ENCODE measurements at regions not wholly inside any gene's neighbourhood (a gene's known extent, or its start where the extent isn't known, plus 50 kb on each side); places are given as distances from the start of the nearest gene placed in this dataset.

DNA sequence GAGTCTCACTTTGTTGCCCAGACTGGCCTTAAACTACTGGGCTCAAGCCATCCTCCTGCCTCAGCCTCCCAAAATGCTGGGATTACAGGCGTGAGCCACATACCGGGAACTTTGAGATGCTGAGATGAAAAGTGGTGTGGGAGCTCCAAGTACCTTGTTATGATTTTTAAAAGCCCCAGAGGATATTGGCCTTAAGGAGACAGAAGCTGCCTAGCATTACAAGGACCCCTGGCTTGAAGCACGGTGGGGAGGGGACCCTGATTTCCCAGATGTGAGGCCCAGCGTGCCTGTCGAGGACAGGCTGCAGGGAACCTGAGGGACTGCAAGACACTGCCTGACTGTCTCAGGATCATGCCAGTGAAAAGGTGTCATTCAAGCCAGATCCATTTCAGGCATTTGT lies 75.3 kb upstream of the TIAM2 start:
- H3K27me3 Mint-ChIP-seq (ENCODE audit: low read depth), result no peaks in the 10 kb centered on the region
- no peaks in the 10 kb centered on the region for H3K36me3 Mint-ChIP-seq (ENCODE audit: low read depth)
- no peak overlapping the region for H3K4me3 Mint-ChIP-seq (ENCODE audit: unreplicated experiment)
- no peaks in the 10 kb centered on the region for H3K4me1 Mint-ChIP-seq (ENCODE audit: low read depth)
- TF ChIP-seq CTCF (IDR thresholded peaks at IDR 0.05), result no peak
- DNase-seq (ENCODE audit: low spot score), result no peak
- H3K9me3 Mint-ChIP-seq (ENCODE audit: low read depth), result no peaks in the 10 kb centered on the region
- H3K27ac Mint-ChIP-seq (ENCODE audit: unreplicated experiment), result no peak overlapping the region

DNA sequence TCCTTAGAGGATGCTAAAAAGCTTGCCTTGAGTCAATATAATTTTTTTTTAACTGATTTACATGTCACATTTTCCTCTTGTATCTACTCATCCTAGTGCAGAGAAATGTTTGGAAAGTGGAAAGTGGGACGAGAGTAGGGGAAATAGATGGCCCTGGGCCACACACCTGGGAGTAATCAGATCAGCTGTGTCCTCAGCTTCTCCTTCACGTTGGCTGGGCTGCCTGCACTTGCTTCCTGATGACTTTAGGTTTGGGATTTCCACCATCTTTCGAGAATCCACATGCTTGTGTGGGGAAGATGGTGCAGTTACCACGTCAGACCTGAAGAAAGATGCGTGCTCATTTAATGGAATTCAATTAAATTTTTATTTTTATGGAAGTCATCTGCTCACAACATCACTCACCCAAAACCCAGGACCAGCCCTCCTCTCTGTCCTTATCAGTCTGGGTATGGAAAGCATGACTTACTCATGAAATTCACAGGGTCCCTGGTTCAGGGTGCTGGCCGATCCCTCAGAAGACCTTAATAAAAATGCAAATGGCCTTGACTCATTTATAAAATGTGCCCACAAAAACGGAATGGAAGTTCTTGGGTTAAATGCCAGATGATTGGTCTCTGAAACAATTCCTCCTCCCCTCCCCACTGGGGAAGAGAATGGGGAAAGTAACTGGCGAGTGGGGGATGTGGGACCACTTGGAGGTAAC lies 74.5 kb upstream of the TIAM2 start:
- no peak for DNase-seq (ENCODE audit: low spot score)
- Mint-ChIP-seq H3K4me1 (ENCODE audit: low read depth) (no peaks in the 10 kb centered on the region), H3K27me3 (ENCODE audit: low read depth) (no peaks in the 10 kb centered on the region), H3K9me3 (ENCODE audit: low read depth) (no peaks in the 10 kb centered on the region), H3K4me3 (ENCODE audit: unreplicated experiment) (no peak overlapping the region), H3K27ac (ENCODE audit: unreplicated experiment) (no peak overlapping the region), H3K36me3 (ENCODE audit: low read depth) (no peaks in the 10 kb centered on the region)
- no peak for TF ChIP-seq CTCF (IDR thresholded peaks at IDR 0.05)

GRCh38 chr6:154921482-154921881 lies 73.6 kb upstream of the TIAM2 start:
- no peak for DNase-seq (ENCODE audit: low spot score)
- no peak for TF ChIP-seq CTCF (IDR thresholded peaks at IDR 0.05)
- H3K36me3 Mint-ChIP-seq (ENCODE audit: low read depth), result no peaks in the 10 kb centered on the region
- no peak overlapping the region for H3K4me3 Mint-ChIP-seq (ENCODE audit: unreplicated experiment)
- H3K27ac Mint-ChIP-seq (ENCODE audit: unreplicated experiment), result no peak overlapping the region
- no peaks in the 10 kb centered on the region for H3K4me1 Mint-ChIP-seq (ENCODE audit: low read depth)
- H3K27me3 Mint-ChIP-seq (ENCODE audit: low read depth), result no peaks in the 10 kb centered on the region
- no peaks in the 10 kb centered on the region for H3K9me3 Mint-ChIP-seq (ENCODE audit: low read depth)

DNA sequence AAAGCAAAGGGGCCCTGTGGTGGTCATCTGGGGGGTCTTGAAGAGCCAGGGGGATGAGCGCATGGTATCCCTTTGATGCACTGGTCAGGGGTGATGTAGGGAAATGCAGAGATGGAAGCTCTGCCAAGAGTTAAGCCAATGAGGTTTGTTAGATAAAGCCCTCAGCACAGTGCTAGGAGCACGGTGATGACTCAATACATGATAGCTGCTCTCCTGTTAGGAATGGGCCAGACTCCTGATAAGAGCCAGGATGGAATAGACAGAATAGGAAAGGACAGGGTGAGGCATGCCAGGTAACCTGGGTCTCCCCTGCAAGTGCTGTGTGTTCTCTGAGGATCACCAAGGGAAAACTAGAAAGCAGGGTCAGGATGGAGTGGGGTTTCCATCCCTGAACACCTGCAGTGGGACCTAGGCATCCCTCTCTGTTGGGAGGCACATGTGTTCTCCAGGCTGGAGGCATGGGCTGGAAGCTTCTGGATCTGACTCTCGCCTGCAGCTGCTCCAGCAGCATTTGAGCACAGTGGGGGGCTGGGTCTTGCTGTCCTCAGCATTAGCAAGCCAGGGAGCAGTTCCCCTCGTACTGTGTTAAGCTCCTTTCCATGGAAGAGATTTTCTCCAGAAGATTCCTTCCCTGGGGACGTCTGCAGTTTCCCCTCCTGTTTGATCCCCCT lies 71.8 kb upstream of the TIAM2 start:
- TF ChIP-seq CTCF (IDR thresholded peaks at IDR 0.05), result no peak
- H3K4me3 Mint-ChIP-seq (ENCODE audit: unreplicated experiment), result no peak overlapping the region
- H3K27me3 Mint-ChIP-seq (ENCODE audit: low read depth), result no peaks in the 10 kb centered on the region
- DNase-seq (ENCODE audit: low spot score), result no peak
- no peaks in the 10 kb centered on the region for H3K9me3 Mint-ChIP-seq (ENCODE audit: low read depth)
- no peaks in the 10 kb centered on the region for H3K36me3 Mint-ChIP-seq (ENCODE audit: low read depth)
- H3K27ac Mint-ChIP-seq (ENCODE audit: unreplicated experiment), result no peak overlapping the region
- peaks cover under 1% of the 10 kb centered on the region for H3K4me1 Mint-ChIP-seq (ENCODE audit: low read depth)

GRCh38 chr6:154925130-154925529 lies 70.0 kb upstream of the TIAM2 start:
- no peak for DNase-seq (ENCODE audit: low spot score)
- H3K27me3 Mint-ChIP-seq (ENCODE audit: low read depth), result no peaks in the 10 kb centered on the region
- no peaks in the 10 kb centered on the region for H3K9me3 Mint-ChIP-seq (ENCODE audit: low read depth)
- peaks cover 5% of the 10 kb centered on the region for H3K4me1 Mint-ChIP-seq (ENCODE audit: low read depth)
- H3K27ac Mint-ChIP-seq (ENCODE audit: unreplicated experiment), result no peak overlapping the region
- no peak for TF ChIP-seq CTCF (IDR thresholded peaks at IDR 0.05)
- no peaks in the 10 kb centered on the region for H3K36me3 Mint-ChIP-seq (ENCODE audit: low read depth)
- no peak overlapping the region for H3K4me3 Mint-ChIP-seq (ENCODE audit: unreplicated experiment)

Data from chondrocyte (in vitro differentiated cells).